Adipocyte (in vitro differentiated cells): ENCODE measurements at regions not wholly inside any gene's neighbourhood (a gene's known extent, or its start where the extent isn't known, plus 50 kb on each side); places are given as distances from the start of the nearest gene placed in this dataset.
"Not testable (repeated sequence)": the region's sequence is repeated elsewhere in the genome, so short reads cannot be mapped to it uniquely, and the experiment has no call there.

ENCODE experiments used
- DNase-seq: peaks from one replicate; pipeline ENCODE4 v3.0.0-alpha.2; 2015; ENCODE audit warnings: low read depth
- H3K27me3 ChIP-seq: replicated peaks from 2 replicates; pipeline ENCODE4 v1.7.0; 2013; ENCODE audit warnings: mild to moderate bottlenecking, low read length, moderate library complexity; ENCODE audit not compliant: control insufficient read depth, insufficient read depth
- H3K36me3 ChIP-seq: 2 replicates; pipeline ENCODE4 v1.7.0; 2013; ENCODE audit warnings: low read length, mild to moderate bottlenecking, moderate library complexity; ENCODE audit not compliant: control insufficient read depth, insufficient read depth, severe bottlenecking
- H3K4me1 ChIP-seq: 2 replicates; pipeline ENCODE4 v1.7.0; 2013; ENCODE audit warnings: mild to moderate bottlenecking, low read length, moderate library complexity; ENCODE audit not compliant: control insufficient read depth, insufficient read depth
- H3K4me3 ChIP-seq: 2 replicates; pipeline ENCODE4 v1.7.0; 2013; ENCODE audit warnings: mild to moderate bottlenecking, low read length, moderate library complexity
- H3K9ac ChIP-seq: 2 replicates; pipeline ENCODE4 v1.7.0; 2013; ENCODE audit warnings: mild to moderate bottlenecking, low read length, moderate library complexity
- H3K9me3 ChIP-seq: 2 replicates; pipeline ENCODE4 v1.7.0; 2013; ENCODE audit warnings: mild to moderate bottlenecking, low read length, moderate library complexity; ENCODE audit not compliant: control insufficient read depth

GRCh38 chr14:42490536-42490935, 883.9 kb downstream of the LRFN5 start:
- Histone ChIP-seq H3K4me1 (no peaks in the 10 kb centered on the region), H3K36me3 (no peaks in the 10 kb centered on the region), H3K9me3 (no peaks in the 10 kb centered on the region), H3K9ac (no peak overlapping the region), H3K27me3 (no peaks in the 10 kb centered on the region), H3K4me3 (no peak overlapping the region)
- DNase-seq: no peak

GRCh38 chr14:42488965-42489364, 882.3 kb downstream of the LRFN5 start:
- no peak overlapping the region for H3K4me3 ChIP-seq
- H3K9me3 ChIP-seq: no peaks in the 10 kb centered on the region
- no peaks in the 10 kb centered on the region for H3K36me3 ChIP-seq
- H3K27me3 ChIP-seq: no peaks in the 10 kb centered on the region
- H3K4me1 ChIP-seq: no peaks in the 10 kb centered on the region
- H3K9ac ChIP-seq: no peak overlapping the region
- DNase-seq: no peak

- not testable (repeated sequence) for H3K9ac ChIP-seq, DNase-seq, H3K27me3 ChIP-seq, H3K36me3 ChIP-seq, H3K4me1 ChIP-seq, H3K9me3 ChIP-seq, H3K4me3 ChIP-seq
Measured at GRCh38 chr14:42482345-42482971, 875.8 kb downstream of the LRFN5 start.

- not testable (repeated sequence) for H3K27me3 ChIP-seq, H3K36me3 ChIP-seq, DNase-seq, H3K4me3 ChIP-seq, H3K4me1 ChIP-seq, H3K9me3 ChIP-seq, H3K9ac ChIP-seq
Measured at GRCh38 chr14:42481714-42482113, 875.0 kb downstream of the LRFN5 start.

GRCh38 chr14:42480255-42480654, 873.6 kb downstream of the LRFN5 start:
- H3K9ac ChIP-seq: no peak overlapping the region
- no peaks in the 10 kb centered on the region for H3K27me3 ChIP-seq
- no peak overlapping the region for H3K4me3 ChIP-seq
- no peak for DNase-seq
- no peaks in the 10 kb centered on the region for H3K36me3 ChIP-seq
- H3K4me1 ChIP-seq: no peaks in the 10 kb centered on the region
- H3K9me3 ChIP-seq: no peaks in the 10 kb centered on the region

- no peak for DNase-seq
- Histone ChIP-seq H3K27me3 (no peaks in the 10 kb centered on the region), H3K4me1 (no peaks in the 10 kb centered on the region), H3K36me3 (no peaks in the 10 kb centered on the region), H3K9me3 (no peaks in the 10 kb centered on the region), H3K4me3 (no peak overlapping the region), H3K9ac (no peak overlapping the region)
Measured at GRCh38 chr14:42475289-42475688, 868.6 kb downstream of the LRFN5 start.

GRCh38 chr14:42470427-42470719, 863.7 kb downstream of the LRFN5 start:
- peaks cover 7% of the 10 kb centered on the region for H3K4me1 ChIP-seq

GRCh38 chr14:42469637-42470426, 863.2 kb downstream of the LRFN5 start:
- Histone ChIP-seq H3K36me3 (no peaks in the 10 kb centered on the region), H3K27me3 (no peaks in the 10 kb centered on the region), H3K9ac (no peak overlapping the region), H3K4me3 (peak overlapping the region; percentile 52), H3K9me3 (no peaks in the 10 kb centered on the region), H3K4me1 (peaks cover 7% of the 10 kb centered on the region)
- no peak for DNase-seq

More at GRCh38 chr14:42470427-42470719, 863.7 kb downstream of the LRFN5 start:
- Histone ChIP-seq H3K4me3 (no peak overlapping the region), H3K9me3 (no peaks in the 10 kb centered on the region), H3K27me3 (no peaks in the 10 kb centered on the region), H3K36me3 (no peaks in the 10 kb centered on the region), H3K9ac (no peak overlapping the region)
- DNase-seq: no peak

GRCh38 chr14:42460673-42461072, 854.0 kb downstream of the LRFN5 start:
- Histone ChIP-seq H3K4me1 (no peaks in the 10 kb centered on the region), H3K27me3 (no peaks in the 10 kb centered on the region), H3K36me3 (no peaks in the 10 kb centered on the region), H3K9me3 (no peaks in the 10 kb centered on the region), H3K4me3 (no peak overlapping the region), H3K9ac (no peak overlapping the region)
- DNase-seq: no peak

- Histone ChIP-seq H3K4me1 (no peaks in the 10 kb centered on the region), H3K9me3 (no peaks in the 10 kb centered on the region), H3K9ac (no peak overlapping the region), H3K4me3 (no peak overlapping the region), H3K27me3 (no peaks in the 10 kb centered on the region), H3K36me3 (no peaks in the 10 kb centered on the region)
- DNase-seq: no peak
Measured at GRCh38 chr14:42459171-42459685, 852.6 kb downstream of the LRFN5 start.

- H3K4me1 ChIP-seq: no peaks in the 10 kb centered on the region
- DNase-seq: no peak
- H3K9me3 ChIP-seq: no peaks in the 10 kb centered on the region
- no peaks in the 10 kb centered on the region for H3K27me3 ChIP-seq
- H3K36me3 ChIP-seq: no peaks in the 10 kb centered on the region
- no peak overlapping the region for H3K4me3 ChIP-seq
- H3K9ac ChIP-seq: no peak overlapping the region
Measured at GRCh38 chr14:42441615-42442014, 834.9 kb downstream of the LRFN5 start.
